SU-DHL-6 (cell line): ENCODE measurements at regions not wholly inside any gene's neighbourhood (a gene's known extent, or its start where the extent isn't known, plus 50 kb on each side); places are given as distances from the start of the nearest gene placed in this dataset.

Experiments used
- EZH2phosphoT487 ChIP-seq: fragments of 200-600 bp; sonication (generic), shearing (Covaris generic); conservative IDR thresholded peaks from 2 replicates; pipeline ENCODE4 v1.6.1; 2018; ENCODE audit warnings: mild to moderate bottlenecking, antibody characterized with exemption, low read length, moderate library complexity, mixed read lengths
- TF ChIP-seq, protein P1 (sequence below): fragments of 200-600 bp; sonication (generic); IDR thresholded peaks from one replicate; pipeline ENCODE4 v1.5.1; 2017; ENCODE audit warnings: antibody characterized with exemption, mild to moderate bottlenecking, low read length, moderate library complexity; ENCODE audit not compliant: insufficient read depth, poor library complexity, severe bottlenecking

DNA sequence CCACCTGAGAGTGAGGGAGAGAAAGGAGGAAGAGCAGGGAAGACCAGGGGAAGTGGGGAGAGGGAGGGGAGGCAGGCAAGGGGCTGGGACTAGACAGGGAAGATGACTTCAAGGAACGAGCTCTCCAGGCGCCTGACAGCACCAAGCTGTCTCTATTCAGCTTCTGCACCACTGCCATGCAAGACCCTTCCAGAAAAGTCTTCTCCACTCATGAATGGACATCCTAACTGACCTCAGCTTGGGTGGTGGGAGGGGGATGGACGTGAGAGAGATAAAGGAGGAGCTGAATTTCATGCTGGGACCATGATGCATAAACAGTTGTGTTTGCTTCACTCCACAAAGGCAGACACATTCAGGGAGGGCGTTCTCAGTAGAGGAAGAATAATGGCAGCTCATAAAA, 206.4 kb upstream of the ARL4C start:
- TF ChIP-seq, protein P1, sequence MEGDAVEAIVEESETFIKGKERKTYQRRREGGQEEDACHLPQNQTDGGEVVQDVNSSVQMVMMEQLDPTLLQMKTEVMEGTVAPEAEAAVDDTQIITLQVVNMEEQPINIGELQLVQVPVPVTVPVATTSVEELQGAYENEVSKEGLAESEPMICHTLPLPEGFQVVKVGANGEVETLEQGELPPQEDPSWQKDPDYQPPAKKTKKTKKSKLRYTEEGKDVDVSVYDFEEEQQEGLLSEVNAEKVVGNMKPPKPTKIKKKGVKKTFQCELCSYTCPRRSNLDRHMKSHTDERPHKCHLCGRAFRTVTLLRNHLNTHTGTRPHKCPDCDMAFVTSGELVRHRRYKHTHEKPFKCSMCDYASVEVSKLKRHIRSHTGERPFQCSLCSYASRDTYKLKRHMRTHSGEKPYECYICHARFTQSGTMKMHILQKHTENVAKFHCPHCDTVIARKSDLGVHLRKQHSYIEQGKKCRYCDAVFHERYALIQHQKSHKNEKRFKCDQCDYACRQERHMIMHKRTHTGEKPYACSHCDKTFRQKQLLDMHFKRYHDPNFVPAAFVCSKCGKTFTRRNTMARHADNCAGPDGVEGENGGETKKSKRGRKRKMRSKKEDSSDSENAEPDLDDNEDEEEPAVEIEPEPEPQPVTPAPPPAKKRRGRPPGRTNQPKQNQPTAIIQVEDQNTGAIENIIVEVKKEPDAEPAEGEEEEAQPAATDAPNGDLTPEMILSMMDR, result no peak
- no peak for TF ChIP-seq EZH2phosphoT487
